ENCODE measurements at regions not wholly inside any gene's neighbourhood (a gene's known extent, or its start where the extent isn't known, plus 50 kb on each side); places are given as distances from the start of the nearest gene placed in this dataset.
"Not testable (repeated sequence)": the region's sequence is repeated elsewhere in the genome, so short reads cannot be mapped to it uniquely, and the experiment has no call there.

DNA sequence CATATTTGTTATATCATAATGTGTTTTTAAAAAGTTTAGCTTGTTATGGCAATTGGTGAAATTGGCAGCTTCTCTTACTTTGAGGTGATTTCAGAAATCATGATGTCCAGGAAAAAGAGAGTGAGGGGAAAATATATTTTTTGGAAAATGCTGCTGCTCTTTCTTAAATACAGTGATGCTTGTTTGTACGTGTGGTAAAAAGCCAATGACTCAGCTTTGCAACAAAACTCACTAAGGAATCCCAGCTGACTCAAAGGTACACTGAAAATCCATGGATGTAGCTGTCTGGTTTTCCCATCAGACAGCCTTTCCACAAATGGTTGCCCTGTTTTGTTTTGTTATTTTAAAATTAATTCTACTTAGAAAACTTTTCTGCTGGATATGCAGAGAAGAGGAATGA, 306.4 kb upstream of the PAPPA start:
- intact Hi-C loops (cut with DNase I): no loop called here
- DNase-seq (no peak), ATAC-seq (no peak)

DNA sequence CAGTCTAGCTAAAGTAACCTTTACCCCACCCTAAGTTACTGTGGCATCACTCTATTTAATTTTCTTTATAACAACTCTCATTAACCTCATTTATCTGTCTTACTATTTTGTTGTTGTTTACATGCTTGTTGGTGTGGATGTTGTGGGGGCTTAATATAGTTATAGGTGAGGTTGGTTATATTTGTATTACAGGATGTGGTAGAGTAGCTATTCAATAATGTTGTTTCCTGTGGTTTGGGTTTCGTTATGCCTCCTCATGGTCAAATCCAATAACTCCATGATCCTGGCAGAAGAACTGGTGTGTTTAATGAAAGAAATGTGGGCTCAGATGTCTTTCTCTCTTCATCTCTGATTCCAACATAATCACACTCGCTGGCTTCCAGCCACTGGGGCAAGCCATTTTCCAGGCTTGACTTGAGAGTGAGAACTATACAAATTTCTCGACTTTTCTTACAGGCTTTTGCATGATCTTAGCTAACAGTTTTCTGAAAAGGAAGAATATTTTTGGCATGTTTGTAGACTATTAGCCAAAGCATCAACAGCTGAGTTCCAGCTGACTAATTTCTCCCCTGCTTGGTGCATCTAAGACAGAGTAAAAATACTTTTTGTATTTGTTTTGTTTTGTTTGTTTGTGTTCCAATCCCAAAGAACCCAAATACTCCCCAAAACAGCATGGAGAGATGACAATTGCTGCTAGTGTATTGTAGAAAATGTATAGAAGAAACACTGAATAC, 303.7 kb upstream of the PAPPA start:
- intact Hi-C loops (cut with DNase I): no loop called here
- DNase-seq: no peak
- no peak for ATAC-seq

DNA sequence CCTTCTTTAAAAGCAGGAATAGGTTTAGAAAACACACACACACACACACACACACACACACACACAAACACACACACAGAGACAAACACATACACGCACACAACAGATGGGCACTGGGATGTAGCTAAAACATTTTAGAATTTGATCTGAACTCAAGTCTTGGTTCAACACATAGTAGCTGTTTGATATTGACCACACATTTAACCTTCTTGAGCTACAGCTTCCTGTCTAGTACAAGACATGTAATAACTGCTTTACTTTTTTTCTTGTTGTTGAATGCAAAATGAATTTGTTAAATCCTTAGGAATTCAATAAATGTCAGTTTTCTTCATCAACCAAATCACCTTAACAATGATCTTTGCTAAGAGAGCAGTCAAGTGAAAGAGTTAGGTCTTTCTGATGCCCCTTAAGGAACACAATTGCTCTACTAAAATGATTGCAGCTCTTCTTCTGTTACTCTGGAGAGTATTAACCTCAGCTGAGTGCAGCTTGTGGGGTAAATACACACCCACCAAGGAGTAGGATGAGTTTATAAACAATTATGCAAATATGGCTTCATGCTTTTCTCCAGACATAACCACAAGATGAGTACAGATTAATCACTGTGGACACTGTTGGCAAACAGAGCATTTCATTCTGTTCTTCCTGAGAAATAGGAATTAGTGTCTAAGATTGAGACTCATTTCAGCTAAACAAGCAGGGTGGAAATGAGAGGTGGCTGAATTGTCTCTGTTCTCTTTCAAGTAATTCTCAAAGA, 302.9 kb upstream of the PAPPA start:
- DNase-seq: no peak
- ATAC-seq: no peak
- intact Hi-C loops (cut with DNase I): no loop called here

DNA sequence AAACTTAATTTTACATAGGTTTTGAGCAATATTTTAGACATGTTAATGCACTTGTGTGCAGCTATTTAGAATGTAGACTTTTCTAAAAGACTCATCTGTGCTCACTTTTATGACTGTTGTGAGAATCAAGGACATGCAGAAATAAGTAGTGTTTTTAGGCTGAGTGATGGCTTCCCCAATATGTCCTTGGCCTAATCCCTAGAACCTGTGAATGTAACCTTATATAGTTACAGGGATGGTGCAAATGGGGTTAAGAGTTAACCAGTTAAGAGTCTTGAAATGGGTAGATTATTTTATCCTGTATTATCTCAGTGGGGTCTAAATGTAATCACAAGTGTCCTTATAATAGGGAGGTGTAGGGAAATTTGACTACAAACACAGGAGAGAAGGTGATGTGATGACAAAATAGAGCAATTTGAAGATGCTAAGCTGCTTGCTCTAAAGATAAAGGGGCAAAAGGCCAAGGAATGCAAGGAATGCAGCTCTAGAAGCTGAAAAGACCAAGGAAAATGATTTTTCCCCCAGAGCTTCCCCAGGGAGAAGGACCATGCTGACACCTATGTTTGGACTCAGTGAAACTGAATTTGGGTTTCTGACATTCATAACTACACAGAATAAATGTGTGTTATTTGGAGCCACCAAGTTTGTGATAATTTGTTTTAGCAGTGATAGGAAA, 298.0 kb upstream of the PAPPA start:
- no peak for ATAC-seq
- intact Hi-C loops (cut with DNase I): no loop called here
- no peak for DNase-seq

DNA sequence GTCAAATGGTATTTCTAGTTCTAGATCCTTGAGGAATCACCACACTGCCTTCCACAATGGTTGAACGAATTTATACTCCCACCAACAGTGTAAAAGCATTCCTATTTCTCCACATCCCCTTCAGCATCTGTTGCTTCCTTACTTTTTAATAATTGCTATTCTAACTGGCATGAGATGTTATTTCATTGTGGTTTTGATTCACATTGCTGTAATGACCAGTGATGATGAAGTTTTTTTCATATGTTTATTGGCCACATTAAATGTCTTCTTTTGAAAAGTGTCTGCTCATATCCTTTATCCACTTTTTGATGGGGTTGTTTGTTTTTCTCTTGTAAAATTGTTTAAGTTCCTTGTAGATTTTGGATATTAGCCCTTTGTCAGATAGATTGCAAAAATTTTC, 295.2 kb upstream of the PAPPA start:
- ATAC-seq; intact Hi-C loops (cut with DNase I); DNase-seq: not testable (repeated sequence)

DNA sequence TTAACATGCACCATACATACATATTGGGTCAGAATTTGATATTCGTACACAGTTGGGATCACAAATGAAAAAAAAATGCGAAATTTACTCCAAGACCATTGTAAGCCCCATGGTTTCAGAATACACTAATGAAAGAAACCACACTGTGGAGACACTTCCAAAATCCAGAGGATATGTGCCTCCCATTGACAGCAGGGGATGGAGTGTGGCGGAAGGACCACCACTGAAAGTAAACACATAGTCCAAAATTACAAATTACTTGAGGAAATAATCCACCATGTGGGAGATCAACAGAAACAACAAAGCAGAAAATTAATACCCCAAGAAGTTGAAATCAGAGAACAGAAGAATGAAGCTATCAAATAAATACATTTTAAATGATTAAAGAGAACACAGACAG, 291.6 kb upstream of the PAPPA start:
- DNase-seq (no peak), ATAC-seq (no peak)
- intact Hi-C loops (cut with DNase I): no loop called here

DNA sequence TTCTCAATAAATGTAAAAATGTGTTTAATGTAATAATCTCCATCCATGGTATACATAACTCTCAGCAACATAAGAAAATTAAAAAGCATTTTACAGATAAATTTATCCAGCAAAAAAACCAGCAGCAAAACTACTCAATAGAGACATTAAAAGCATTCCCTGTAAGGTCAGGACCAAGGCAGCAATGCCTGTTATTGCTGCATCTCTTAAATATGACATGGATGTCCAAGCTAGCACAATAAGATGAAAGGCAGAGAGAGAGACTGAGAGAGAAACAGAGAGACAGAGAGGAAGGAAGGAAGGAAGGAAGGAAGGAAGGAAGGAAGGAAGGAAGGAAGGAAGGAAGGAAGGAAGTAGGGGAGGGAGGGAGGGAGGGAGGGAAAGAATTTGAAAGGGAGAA, 289.0 kb upstream of the PAPPA start:
- ATAC-seq: no peak

DNA sequence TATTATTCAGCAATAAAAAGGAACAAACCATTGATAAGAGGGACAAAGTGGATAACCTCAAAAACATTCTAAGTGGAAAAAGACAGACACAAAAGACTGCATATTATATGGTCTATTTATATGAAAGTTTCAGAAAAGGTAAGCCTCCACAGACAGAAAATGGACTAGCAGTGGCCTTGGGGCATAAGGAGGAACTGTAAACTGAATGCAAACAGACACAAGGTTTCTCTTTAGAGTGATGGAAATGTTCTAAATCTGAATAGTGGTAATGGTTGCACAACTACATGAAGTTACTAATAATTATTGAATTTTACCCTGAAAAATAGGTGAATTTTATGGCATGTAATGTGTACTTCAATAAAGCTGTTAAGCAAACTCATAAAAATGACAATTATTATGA, 286.3 kb upstream of the PAPPA start:
- ATAC-seq (no peak), DNase-seq (no peak)
- intact Hi-C loops (cut with DNase I): no loop called here

More for the DNA sequence above, 289.0 kb upstream of the PAPPA start:
- DNase-seq: no peak
- intact Hi-C loops (cut with DNase I): no loop called here

DNA sequence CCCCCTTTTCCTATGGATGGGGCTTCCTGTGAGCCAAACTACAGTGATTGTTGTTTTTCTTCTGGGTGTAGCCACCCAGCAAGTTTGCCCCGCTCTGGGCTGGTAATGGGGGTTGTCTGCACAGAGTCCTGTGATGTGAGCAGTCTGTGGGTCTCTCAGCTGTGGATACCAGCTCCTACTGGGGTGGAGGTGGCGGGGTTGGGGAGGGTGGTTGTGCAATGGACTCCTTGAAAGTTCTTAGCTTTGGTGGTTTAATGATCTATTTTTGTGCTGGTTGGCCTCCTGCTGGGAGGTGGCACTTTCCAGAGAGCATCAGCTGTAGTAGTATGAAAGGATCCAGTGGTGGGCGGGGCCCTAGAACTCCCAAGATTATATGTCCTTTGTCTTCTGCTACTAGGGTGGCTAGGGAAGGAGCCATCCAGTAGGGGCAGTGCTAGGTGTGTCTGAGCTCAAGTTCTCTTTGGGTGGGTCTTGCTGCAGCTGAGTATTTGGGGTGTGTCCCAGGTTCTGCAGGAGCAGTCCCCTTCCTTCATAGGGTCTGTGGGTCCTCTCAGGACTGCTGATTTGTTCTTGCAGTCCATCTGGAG, 275.6 kb upstream of the PAPPA start:
- DNase-seq (no peak), ATAC-seq (no peak)
- intact Hi-C loops (cut with DNase I): no loop called here

DNA sequence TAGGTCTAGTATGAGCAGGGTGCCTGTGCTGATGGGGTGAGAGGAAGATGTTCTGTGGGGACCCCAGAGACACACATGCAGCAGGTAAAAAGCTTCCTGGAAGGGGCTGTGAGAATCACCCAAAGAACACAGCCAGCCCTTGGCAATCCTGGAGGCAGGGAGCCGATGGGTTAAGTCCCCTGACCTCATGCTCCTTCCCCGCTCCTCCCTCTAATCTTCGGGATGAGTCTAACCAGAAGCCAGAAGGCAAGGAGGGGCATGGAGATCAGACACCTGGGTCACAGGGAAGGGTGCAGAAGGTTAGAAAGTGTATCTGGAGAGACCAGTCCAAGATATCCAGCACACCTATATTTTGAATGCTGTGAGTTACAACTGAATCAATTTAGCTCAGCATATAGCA, 274.1 kb upstream of the PAPPA start:
- DNase-seq: no peak
- no peak for ATAC-seq
- intact Hi-C loops (cut with DNase I): no loop called here

DNA sequence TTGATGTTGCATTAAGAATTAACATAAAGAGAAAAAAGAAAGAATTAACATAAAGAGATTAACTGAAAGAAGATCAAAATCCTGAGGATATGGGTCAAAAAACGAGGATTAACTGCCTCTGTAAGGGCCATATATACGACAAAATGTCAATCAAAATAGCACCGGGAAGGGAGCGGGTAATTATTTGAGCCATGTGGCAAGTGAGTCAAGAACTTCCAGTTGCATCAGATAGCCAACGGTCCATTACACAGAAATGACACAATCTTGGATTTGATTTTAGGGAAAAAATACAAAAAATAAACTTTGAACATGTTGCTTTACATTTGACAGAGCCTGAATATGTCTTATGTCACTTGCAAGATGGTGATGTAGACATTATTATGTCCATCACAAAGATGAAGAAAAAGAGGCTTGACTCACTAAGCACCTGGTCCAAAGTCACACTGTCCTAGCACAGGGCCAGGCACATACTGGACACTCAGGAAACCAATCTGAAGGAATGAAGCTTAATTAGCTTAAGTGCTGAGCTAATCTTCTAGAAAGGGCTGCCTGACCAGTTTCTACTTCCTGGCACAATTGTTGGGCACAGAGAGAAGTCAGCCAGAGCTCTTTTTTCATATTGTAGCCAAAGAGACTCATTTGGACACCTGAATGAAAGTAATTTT, 273.2 kb upstream of the PAPPA start:
- intact Hi-C loops (cut with DNase I): loop anchor here (10.0 kb wide), 4 partner anchors 124 to 764 kb away; no protein-coding TSS in a partner anchor
- DNase-seq (no peak), ATAC-seq (no peak)

DNA sequence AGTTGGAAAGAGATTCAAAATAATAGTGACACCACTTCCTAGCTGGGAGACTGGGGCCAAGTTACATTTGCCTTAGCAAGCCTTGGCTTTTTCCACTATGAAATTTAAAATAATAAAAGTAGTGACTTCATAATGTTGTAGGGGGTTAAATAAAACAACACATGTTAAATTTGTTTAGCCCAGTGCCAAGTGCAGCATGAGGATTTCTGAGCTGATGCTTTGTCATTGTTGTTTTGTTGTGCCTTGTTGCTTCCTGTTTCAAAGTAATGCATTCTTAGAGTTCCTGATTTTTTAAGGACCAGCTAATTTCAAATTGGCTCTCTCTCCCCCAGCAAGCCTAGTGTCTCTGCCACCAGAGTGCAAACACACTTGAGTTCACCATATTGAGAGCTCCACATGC, 270.7 kb upstream of the PAPPA start:
- DNase-seq (no peak), ATAC-seq (no peak)
- intact Hi-C loops (cut with DNase I): loop anchor here (10.0 kb wide), 4 partner anchors 122 to 762 kb away; no protein-coding TSS in a partner anchor

DNA sequence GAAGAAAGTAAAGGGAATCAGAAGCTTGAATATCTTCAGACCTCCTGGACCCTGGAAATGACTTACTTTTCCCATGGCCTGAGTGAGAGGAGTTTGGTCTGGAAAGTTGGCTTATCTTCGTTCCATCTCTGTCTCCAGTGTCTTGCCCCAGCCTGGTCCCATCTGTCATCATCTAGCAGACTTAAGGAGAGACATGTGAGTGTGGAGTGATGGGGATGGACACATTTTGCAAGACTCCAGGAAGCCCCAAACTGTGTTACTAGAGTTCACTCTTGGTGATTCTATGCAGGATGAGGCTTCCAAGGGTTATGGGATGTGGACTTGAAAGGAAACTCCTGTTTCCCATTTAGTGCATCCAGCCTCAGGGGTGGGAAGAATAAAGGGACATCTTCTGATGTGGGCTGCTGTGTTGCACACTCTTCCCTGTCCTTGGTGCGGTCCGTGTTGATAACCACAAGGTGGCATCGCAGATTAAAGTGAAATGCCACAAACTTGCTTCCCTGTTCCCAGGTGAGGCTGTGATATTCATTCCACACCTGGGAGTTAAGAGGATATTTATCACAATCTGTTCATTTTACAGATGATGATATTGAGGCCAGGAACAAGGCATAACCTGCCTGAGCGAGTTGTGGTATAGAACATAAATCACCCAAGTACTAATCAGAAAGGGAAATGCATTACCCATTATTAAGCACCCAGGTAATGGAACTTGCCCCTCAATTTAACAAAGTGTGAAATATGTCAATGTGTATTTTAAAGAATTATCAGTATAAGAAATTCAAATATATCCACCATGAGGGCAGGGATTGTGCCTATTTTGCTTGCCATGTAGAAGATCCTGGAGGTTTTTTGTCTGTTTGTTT, 269.9 kb upstream of the PAPPA start:
- intact Hi-C loops (cut with DNase I): loop anchor here (10.0 kb wide), 4 partner anchors 121 to 761 kb away; no protein-coding TSS in a partner anchor
- no peak for DNase-seq
- peak; percentile 38 to 68 for ATAC-seq

DNA sequence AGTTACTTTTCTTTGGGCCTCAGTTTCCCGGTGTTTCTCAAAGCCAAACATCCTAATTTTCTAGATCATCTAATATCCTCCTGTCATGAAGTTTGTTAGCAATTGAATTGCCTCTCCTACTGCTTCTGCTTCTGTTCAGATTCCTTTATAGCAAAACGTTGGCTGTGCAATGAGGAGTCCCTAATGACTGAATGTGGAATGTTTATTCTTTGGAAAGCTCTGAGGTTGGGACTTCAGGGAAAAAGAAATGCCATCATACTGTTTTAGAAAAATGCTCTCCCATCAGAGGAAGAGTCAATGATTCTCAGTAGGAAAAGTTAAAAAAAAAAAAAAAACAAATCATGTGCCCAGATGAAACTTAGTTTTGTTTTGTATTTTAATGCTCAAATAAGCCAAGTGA, 268.7 kb upstream of the PAPPA start:
- intact Hi-C loops (cut with DNase I): loop anchor here (10.0 kb wide), 4 partner anchors 120 to 760 kb away; no protein-coding TSS in a partner anchor
- no peak for DNase-seq
- ATAC-seq: no peak

DNA sequence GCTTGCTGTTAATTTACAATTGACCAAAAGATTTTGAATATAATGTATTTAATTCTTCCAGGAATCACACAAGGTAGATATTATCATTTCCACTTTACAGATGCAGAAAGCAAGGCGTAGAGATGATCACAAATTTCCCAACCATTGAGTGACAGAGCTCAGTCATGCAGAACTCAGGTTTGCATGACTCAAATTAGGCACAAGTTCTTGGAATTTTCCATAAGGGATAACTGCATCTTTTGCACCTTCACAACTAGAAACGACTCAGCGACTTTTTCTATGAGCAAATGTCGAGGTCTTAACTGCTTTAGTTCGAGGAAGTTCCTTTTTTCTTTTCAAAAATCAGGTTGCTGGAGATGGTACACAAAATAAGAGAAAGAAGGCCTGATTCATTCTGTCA, 265.5 kb upstream of the PAPPA start:
- intact Hi-C loops (cut with DNase I): loop anchor here (10.0 kb wide), 4 partner anchors 117 to 757 kb away; no protein-coding TSS in a partner anchor
- no peak for ATAC-seq
- DNase-seq: no peak

DNA sequence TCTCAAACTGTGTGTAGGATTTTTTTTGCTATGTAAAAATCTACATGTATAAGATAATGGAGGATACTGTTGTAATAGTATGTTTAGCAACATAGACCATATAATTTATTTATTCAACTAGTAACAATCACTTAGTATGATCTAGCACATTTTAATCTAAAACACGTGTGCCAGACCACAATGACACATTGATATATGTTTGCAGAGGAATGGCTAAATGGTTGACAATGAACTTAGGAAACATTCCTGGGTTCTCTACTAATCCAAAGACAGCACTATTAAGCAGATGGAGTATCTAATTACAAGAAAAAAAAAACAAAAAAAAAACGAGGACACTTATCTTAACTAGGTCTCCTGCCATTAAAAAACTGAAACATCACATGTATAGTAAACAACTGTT, 261.7 kb upstream of the PAPPA start:
- intact Hi-C loops (cut with DNase I): no loop called here
- ATAC-seq: no peak
- DNase-seq: no peak

DNA sequence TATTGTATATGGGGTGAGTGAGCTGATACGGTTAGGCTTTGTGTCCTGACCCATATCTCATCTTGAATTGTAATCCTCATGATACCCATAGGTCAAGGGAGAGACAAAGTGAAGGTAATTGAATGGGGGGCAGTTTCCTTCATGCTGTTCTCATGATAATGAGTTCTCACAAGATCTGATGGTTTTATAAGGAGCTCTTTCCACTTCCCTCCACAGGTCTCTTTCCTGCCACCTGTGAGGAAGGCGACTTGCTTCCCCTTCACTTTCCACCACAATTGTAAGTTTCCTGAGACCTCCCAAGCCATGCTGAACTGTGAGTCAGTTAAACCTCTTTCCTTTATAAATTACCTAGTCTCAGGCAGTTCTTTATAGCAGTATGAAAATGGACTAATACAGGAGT, 255.1 kb upstream of the PAPPA start:
- DNase-seq; ATAC-seq; intact Hi-C loops (cut with DNase I): not testable (repeated sequence)

DNA sequence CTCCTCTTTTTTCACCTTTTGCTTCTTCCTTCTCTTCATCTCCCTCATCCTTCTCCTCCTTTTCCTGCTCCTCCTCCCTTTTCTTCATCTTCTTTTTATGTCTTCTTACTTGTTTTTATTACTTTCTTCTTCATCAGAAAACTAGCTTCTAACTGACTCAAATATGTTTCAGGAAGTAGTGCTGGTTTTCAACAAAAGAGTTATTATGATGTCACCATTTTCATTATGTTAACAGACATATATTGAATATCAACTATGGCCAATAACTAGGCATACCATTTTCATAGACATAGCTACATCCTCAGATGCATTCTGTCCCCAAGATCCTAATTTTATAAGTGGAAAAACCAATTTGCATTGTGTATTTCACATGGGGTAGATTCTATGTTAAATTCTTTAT, 252.9 kb upstream of the PAPPA start:
- ATAC-seq (no peak), DNase-seq (no peak)

More for the DNA sequence above, 252.9 kb upstream of the PAPPA start:
- intact Hi-C loops (cut with DNase I): no loop called here

Data from left cardiac atrium (tissue), 4 donors.